T-helper 2 cell treated with Interferon-gamma antibody and Interleukin-4, amounts not matched to agents 5 μg/mL and 100 μg/mL, for 36 hours (primary cell): ENCODE measurements at regions not wholly inside any gene's neighbourhood (a gene's known extent, or its start where the extent isn't known, plus 50 kb on each side); places are given as distances from the start of the nearest gene placed in this dataset.

ENCODE experiments used
- DNase-seq: peaks from one replicate; pipeline ENCODE4 v3.0.0; 2021; ENCODE audit warnings: low spot score
- H3K27ac Mint-ChIP-seq: one replicate; pipeline ENCODE4 v1.8.0; 2021; ENCODE audit warnings: mild to moderate bottlenecking, mixed read lengths
- H3K27me3 Mint-ChIP-seq: one replicate; pipeline ENCODE4 v1.8.0; 2021; ENCODE audit warnings: low read depth, mixed read lengths
- H3K36me3 Mint-ChIP-seq: one replicate; pipeline ENCODE4 v1.8.0; 2021; ENCODE audit warnings: low read depth, mixed read lengths
- H3K4me1 Mint-ChIP-seq: one replicate; pipeline ENCODE4 v1.8.0; 2021; ENCODE audit warnings: low read depth, mixed read lengths
- H3K4me3 Mint-ChIP-seq: one replicate; pipeline ENCODE4 v1.8.0; 2022; ENCODE audit warnings: mild to moderate bottlenecking, moderate library complexity, mixed read lengths
- H3K9me3 Mint-ChIP-seq: one replicate; pipeline ENCODE4 v1.8.0; 2021; ENCODE audit warnings: mixed read lengths

DNA sequence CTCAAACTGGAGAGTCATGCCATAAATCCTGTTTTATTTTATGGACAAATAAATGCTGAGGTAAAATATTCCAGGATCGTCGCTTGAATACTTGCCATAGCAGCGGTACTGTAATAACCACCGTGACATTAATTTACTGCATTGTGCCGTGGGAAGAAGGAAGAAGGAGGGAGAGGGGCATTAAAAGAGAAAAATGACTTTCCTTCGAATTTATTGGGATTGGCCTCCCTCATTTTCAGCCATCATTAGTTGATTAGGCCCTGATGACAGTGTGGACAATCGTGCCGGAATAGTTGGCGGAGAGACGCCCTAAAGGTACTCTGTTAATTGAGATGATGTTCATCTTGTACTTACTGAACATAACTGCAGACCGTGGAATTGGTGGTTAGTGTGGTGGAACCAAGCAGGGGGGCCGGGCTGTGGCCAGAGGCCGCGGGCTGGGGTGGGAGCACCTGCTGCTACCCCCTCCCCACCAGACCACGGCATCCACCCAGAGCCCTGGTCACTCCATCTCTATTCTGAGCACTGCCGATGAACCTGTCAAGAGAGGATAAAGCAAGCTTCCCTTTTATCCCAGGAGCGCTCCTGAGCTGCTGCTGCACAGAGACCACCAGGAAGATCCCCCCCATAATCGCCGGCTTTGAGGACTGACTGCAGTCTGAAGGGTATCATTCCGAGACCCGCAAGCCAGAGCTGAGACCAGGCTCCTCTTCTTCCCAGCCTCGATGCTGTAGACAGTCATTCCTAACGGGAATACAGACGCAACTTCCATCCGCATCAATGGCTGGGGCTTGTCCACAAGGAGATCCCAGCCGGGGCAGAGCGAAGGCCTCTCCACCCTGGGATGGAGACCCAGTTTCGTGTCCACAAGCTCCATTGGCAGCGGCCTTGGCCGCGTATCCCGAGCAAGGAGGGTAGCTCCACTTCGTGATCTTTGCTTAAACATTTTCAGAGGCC lies 168.3 kb upstream of the TSHZ3 start:
- Mint-ChIP-seq H3K36me3 (no peaks in the 10 kb centered on the region), H3K4me1 (no peaks in the 10 kb centered on the region)
- DNase-seq: no peak

DNA sequence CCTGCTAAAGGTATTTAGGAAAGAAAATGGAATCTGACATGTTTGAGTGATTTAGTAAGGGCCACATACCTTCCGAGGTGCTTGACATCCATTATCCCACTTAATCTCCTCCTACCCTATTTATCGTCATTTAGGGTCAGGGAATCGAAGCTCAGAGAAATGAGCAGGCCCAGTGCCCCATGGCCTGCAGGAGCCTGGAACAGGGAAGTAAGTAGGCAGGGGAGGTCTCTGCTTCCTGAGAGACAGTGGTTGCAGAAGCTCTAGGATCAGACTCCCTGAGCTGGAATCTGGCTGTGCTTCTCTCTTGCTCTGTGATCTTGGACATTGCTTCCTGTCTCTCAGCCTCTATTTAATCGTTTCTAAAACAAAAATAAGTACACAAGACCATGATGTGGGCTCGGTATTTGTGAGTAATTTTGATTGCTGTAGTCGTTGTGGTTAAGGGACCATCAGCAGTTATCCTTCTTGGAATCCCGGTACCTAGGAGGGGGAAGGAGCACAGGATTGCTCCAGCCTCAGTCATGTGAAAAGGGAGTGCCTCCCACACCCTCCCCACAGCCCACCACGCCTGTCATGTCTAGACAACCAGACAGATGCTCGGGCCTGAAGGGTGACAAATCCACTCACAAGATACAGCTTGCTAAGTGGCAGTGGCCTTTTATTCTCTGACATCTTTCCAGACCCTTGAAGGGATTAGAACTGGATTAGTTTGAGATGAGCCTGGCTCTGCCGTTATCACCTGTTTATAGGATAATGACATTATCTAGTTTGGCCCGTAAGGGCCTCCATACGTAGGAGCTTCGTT lies 169.2 kb upstream of the TSHZ3 start:
- no peaks in the 10 kb centered on the region for H3K36me3 Mint-ChIP-seq
- no peak overlapping the region for H3K27ac Mint-ChIP-seq

More for the DNA sequence above, 168.3 kb upstream of the TSHZ3 start:
- Mint-ChIP-seq H3K4me3 (no peak overlapping the region), H3K27me3 (no peaks in the 10 kb centered on the region), H3K9me3 (peaks cover 6% of the 10 kb centered on the region), H3K27ac (no peak overlapping the region)

DNA sequence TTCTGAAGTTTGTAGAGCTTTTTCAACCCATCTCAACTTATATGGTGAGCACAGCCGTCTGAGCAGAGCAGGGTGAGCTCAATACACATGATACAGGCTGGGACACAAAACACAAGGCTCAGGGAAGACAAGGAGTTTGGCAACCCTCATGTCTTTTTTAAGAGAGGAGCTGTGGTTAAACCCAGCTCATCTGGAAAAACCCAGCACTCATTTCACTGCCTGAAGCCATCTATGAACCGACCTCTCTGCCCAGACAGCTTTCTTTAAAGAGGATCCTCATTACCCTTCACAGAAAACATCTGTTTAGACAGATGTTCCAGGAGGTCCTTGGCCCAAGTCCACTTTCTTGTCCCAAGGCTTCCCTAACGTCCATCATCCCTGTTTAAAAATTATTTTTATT lies 170.0 kb upstream of the TSHZ3 start:
- no peaks in the 10 kb centered on the region for H3K36me3 Mint-ChIP-seq
- H3K4me1 Mint-ChIP-seq: no peaks in the 10 kb centered on the region
- peaks cover 6% of the 10 kb centered on the region for H3K9me3 Mint-ChIP-seq
- no peak overlapping the region for H3K4me3 Mint-ChIP-seq
- no peak for DNase-seq
- H3K27ac Mint-ChIP-seq: no peak overlapping the region
- H3K27me3 Mint-ChIP-seq: no peaks in the 10 kb centered on the region

More for the DNA sequence above, 169.2 kb upstream of the TSHZ3 start:
- Mint-ChIP-seq H3K4me1 (no peaks in the 10 kb centered on the region), H3K27me3 (no peaks in the 10 kb centered on the region), H3K4me3 (no peak overlapping the region), H3K9me3 (peaks cover 6% of the 10 kb centered on the region)
- DNase-seq: no peak

DNA sequence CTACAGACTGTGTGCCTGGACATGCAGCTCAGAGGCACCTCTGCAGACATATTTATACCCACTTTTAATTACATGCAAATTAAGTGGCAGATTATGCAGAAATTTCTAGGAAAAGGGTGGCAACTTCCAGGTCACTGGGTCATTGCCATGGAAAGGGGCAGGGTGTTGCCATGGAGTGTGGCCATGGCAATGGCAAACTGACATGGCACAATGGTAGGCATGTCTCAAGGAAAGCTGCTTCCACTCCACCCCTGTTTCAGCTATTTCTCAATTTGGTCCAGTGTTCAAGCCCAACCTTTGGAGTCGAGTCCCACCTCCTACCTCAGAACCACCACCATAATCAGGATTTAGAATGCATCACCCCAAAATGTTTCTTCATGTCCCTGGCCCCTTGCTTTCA lies 170.7 kb upstream of the TSHZ3 start:
- no peak overlapping the region for H3K4me3 Mint-ChIP-seq
- H3K9me3 Mint-ChIP-seq: peaks cover 10% of the 10 kb centered on the region
- H3K36me3 Mint-ChIP-seq: no peaks in the 10 kb centered on the region
- no peaks in the 10 kb centered on the region for H3K27me3 Mint-ChIP-seq
- H3K4me1 Mint-ChIP-seq: no peaks in the 10 kb centered on the region
- H3K27ac Mint-ChIP-seq: no peak overlapping the region
- no peak for DNase-seq

DNA sequence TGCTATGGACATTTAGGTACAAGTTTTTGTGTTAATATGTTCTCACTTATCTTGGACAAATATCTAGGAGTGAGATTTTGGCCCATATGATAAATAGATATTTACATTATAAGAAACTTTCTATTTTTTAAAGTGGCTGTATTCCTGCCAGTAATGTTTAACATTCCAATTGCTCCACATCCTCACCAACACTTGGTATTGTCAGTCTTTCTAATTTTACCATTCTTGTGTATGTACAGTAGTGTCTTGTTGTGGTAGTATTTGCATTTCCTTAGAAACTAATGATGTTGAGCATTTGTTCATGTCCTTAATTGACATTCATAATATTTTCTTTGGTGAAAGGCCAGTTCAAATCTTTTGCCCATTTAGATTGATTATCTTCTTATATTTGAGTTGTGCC lies 171.4 kb upstream of the TSHZ3 start:
- no peak for DNase-seq
- no peaks in the 10 kb centered on the region for H3K4me1 Mint-ChIP-seq
- H3K36me3 Mint-ChIP-seq: no peaks in the 10 kb centered on the region
- H3K27ac Mint-ChIP-seq: no peak overlapping the region
- H3K9me3 Mint-ChIP-seq: peaks cover 15% of the 10 kb centered on the region
- H3K27me3 Mint-ChIP-seq: no peaks in the 10 kb centered on the region
- no peak overlapping the region for H3K4me3 Mint-ChIP-seq

DNA sequence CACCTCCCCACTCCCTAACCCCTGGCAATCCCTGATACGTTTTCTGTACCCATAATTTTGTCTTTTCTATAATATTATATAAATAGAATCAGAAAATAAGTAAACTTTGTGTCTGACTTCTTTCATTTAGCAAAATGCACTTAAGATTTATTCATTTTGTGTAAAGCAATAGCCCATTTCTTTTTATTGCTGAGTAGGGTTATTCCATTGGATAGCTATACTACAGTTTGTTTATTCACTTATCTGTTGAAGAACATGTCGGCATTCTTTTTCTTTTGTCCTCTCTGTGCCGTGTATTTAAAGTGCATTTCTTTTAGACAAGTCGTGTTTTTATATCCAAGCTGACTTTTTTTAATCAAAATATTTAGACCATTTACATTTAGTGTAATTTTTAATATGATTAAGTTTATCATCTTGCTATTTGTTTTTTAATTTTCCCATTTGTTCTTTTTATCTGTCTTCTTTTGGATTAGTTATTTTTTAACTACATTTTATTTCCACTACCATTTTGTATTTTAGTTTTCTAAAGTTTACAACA lies 176.4 kb upstream of the TSHZ3 start:
- Mint-ChIP-seq H3K27me3 (no peaks in the 10 kb centered on the region), H3K4me3 (no peak overlapping the region), H3K4me1 (no peaks in the 10 kb centered on the region), H3K9me3 (peaks cover 31% of the 10 kb centered on the region), H3K27ac (no peak overlapping the region), H3K36me3 (no peaks in the 10 kb centered on the region)
- DNase-seq: no peak

DNA sequence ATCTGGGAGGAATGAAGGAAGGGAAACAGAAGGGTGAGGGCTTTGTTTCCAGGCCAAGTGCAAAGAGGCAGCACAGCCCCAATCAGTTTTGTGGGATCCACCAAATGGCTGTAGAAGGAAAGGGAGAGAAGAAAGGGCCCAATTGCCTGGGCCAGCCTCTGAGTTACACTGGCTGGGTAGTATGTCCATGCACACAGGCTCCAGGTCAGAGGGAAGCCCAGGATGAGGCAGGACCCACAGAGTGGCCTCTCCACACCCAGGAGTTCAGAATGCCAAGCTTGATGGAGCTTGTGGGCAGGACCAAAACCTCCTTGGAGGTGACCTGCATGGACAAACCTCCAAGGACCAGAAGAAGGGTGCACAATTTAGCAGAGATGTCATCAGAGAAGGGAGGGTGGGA lies 178.2 kb upstream of the TSHZ3 start:
- Mint-ChIP-seq H3K36me3 (no peaks in the 10 kb centered on the region), H3K27ac (no peak overlapping the region), H3K4me3 (no peak overlapping the region), H3K27me3 (no peaks in the 10 kb centered on the region), H3K9me3 (peaks cover 29% of the 10 kb centered on the region), H3K4me1 (no peaks in the 10 kb centered on the region)
- DNase-seq: no peak

DNA sequence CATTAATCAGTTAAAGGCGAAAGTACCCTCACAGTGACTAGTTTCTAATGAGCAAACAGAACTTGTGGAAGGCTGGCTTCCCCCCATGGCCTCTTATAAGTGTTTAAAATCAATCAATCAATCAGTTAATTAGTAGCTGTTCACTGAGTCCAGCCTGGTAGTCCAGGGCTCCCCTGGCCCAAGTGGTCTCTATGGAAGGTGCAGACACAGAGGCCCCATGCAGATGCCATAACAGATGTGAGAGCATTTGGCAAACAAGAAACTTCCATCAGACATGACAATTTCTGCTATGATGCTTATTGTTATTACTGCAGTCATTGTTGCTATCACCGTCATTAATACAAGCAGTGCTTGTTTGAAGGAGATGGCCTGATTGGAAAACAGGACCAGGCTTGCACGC lies 179.0 kb upstream of the TSHZ3 start:
- no peaks in the 10 kb centered on the region for H3K36me3 Mint-ChIP-seq
- H3K9me3 Mint-ChIP-seq: peaks cover 29% of the 10 kb centered on the region
- H3K4me1 Mint-ChIP-seq: no peaks in the 10 kb centered on the region
- H3K27me3 Mint-ChIP-seq: no peaks in the 10 kb centered on the region
- no peak for DNase-seq
- H3K4me3 Mint-ChIP-seq: no peak overlapping the region
- no peak overlapping the region for H3K27ac Mint-ChIP-seq

DNA sequence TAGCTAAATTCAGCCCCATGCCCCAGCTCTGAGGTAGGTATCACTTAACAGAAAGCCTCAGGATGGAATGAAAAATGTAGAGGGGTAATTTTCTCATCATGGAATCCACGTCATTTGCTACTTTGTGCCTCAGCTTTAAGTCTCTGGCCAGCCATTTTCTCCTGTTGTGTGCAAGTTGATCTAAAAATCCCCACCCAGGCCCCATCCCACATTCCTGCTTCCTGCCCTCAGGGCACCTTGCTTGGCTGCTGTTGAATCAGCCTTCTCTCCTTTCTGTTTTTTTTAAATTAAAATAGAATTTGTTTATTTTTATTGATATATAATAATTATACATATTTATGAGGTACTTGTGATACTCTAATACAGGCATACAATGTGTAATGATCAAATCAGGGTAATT lies 179.9 kb upstream of the TSHZ3 start:
- H3K36me3 Mint-ChIP-seq: no peaks in the 10 kb centered on the region

DNA sequence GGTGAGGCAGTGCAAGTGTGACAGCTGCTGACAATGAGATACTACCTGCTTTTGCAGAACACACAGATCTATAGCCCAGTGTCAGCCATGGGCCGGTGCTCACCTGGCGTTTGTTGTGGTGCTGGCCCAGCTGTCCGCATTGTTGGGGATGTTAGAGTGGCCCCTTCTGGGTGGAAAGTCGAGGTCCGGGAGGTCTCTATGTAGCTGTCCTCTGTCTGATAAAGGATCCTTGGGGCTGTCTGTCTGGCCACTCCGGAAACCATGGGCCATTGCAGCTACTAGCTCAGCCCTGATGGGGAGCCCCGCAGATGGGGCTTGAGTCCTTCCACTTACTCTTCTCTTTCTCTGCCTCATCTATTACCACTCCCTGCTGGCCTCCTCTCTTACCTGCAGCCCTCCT lies 181.5 kb upstream of the TSHZ3 start:
- Mint-ChIP-seq H3K4me3 (no peak overlapping the region), H3K27ac (no peak overlapping the region), H3K4me1 (no peaks in the 10 kb centered on the region), H3K36me3 (no peaks in the 10 kb centered on the region), H3K9me3 (peaks cover 18% of the 10 kb centered on the region), H3K27me3 (no peaks in the 10 kb centered on the region)
- no peak for DNase-seq

More for the DNA sequence above, 179.9 kb upstream of the TSHZ3 start:
- DNase-seq: no peak
- no peak overlapping the region for H3K4me3 Mint-ChIP-seq
- peaks cover 29% of the 10 kb centered on the region for H3K9me3 Mint-ChIP-seq
- no peaks in the 10 kb centered on the region for H3K4me1 Mint-ChIP-seq
- no peaks in the 10 kb centered on the region for H3K27me3 Mint-ChIP-seq
- H3K27ac Mint-ChIP-seq: no peak overlapping the region

DNA sequence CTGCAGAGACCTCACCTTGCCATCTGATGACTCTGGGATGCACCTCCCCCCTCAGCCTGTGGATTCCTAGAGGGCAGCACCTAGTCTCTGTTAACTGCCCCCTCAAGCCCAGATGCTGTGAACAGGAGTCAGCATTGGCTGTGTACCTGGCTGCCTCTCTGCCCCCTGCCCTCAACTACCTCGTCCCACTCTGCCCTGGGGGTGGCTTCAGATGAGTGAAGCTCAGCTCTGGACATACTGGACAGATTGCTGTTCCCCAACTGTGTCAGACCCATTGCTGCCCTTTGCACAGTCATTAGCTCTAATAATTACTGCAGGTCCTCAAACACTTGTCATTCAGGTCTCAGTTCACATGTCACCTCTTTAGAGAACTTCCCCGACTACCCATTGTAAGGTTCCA lies 182.1 kb upstream of the TSHZ3 start:
- no peak for DNase-seq
- H3K4me3 Mint-ChIP-seq: no peak overlapping the region
- no peak overlapping the region for H3K27ac Mint-ChIP-seq
- no peaks in the 10 kb centered on the region for H3K27me3 Mint-ChIP-seq
- H3K9me3 Mint-ChIP-seq: peaks cover 13% of the 10 kb centered on the region
- H3K4me1 Mint-ChIP-seq: no peaks in the 10 kb centered on the region
- H3K36me3 Mint-ChIP-seq: no peaks in the 10 kb centered on the region

DNA sequence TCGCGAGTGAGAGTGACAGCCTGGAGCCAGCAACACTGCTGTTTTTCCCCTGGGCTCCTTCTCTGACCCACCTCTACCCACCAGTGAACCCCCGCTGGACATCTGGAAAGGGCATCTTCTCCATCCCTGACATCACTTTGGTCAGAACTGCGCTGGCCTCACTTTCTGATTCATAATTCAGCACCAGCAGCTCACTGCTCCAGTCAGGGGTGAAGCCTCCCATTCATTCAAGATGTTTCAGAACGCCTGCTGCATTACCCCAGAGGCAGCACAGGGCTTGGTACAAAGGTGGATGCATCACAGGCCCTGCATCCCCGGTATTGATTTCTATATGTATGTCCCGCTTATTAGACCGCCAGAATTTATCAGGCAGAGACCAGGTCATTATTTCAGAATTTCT lies 182.8 kb upstream of the TSHZ3 start:
- no peaks in the 10 kb centered on the region for H3K36me3 Mint-ChIP-seq
- peaks cover 12% of the 10 kb centered on the region for H3K9me3 Mint-ChIP-seq
- no peak overlapping the region for H3K4me3 Mint-ChIP-seq
- no peak for DNase-seq
- H3K27ac Mint-ChIP-seq: no peak overlapping the region
- no peaks in the 10 kb centered on the region for H3K27me3 Mint-ChIP-seq
- H3K4me1 Mint-ChIP-seq: no peaks in the 10 kb centered on the region

DNA sequence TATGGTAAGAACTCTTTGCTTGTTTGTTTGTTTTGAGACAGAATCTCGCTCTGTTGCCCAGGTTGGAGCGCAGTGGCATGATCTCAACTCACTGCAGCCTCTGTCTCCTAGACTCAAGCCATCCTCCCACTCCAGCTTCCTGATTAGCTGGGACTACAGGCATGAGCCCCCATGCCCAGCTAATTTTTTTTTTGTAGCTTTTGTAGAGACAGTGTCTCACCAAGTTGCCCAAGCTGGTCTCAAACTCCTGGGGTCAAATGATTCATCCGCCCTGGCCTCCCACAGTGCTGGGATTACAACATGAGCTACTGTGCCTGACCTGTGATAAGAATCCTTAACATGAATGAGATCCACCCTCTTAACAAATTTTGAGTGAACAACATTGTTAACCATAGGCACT lies 183.9 kb upstream of the TSHZ3 start:
- H3K9me3 Mint-ChIP-seq: peaks cover 13% of the 10 kb centered on the region
- no peak overlapping the region for H3K4me3 Mint-ChIP-seq
- H3K27ac Mint-ChIP-seq: no peak overlapping the region
- no peaks in the 10 kb centered on the region for H3K4me1 Mint-ChIP-seq
- no peak for DNase-seq
- no peaks in the 10 kb centered on the region for H3K36me3 Mint-ChIP-seq
- H3K27me3 Mint-ChIP-seq: no peaks in the 10 kb centered on the region

DNA sequence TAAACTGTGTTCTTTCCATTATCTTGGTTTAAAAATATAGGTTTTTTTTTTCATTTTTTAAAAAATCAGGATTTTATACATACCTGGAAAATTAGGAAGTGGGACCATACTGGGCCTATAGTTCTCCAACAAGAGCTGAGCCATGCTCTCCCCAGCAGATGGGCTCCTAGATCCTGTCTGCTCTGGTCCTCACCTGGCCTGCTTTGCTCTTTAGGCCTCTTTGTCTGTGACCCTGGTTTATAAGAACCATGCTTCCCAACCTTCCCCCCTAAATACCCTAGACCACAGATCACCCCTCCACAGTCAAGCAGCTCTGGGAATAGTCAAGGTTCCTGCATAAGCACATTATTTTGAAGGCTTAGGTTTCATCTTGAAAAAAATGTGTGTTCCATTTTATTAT lies 185.0 kb upstream of the TSHZ3 start:
- no peaks in the 10 kb centered on the region for H3K4me1 Mint-ChIP-seq

More for the DNA sequence above, 185.0 kb upstream of the TSHZ3 start:
- Mint-ChIP-seq H3K4me3 (no peak overlapping the region), H3K27ac (no peak overlapping the region), H3K36me3 (no peaks in the 10 kb centered on the region), H3K9me3 (peaks cover 15% of the 10 kb centered on the region), H3K27me3 (no peaks in the 10 kb centered on the region)
- no peak for DNase-seq
